Esophagus squamous epithelium (tissue), 4 donors: ENCODE measurements at regions not wholly inside any gene's neighbourhood (a gene's known extent, or its start where the extent isn't known, plus 50 kb on each side); places are given as distances from the start of the nearest gene placed in this dataset.

Experiments used
- POLR2A ChIP-seq, 4 donors: fragments of 450-650 bp; IDR thresholded peaks; one replicate each; pipeline ENCODE4 v1.6.1; 2017; ENCODE audit warnings: antibody characterized with exemption in 4 of 4, mild to moderate bottlenecking in 4 of 4, moderate library complexity in 3 of 4
- TF ChIP-seq, protein P1 (sequence below), 6 experiments: fragments of 450-650 bp in 4 of 6; fragments of 200-600 bp in 2 of 6; sonication (generic) in 2 of 6; IDR thresholded peaks; one replicate each; pipeline ENCODE4 v1.5.1; 2016 to 2019; ENCODE audit warnings: antibody characterized with exemption in 6 of 6, mild to moderate bottlenecking in 4 of 6, moderate library complexity in 4 of 6

- TF ChIP-seq, protein P1, sequence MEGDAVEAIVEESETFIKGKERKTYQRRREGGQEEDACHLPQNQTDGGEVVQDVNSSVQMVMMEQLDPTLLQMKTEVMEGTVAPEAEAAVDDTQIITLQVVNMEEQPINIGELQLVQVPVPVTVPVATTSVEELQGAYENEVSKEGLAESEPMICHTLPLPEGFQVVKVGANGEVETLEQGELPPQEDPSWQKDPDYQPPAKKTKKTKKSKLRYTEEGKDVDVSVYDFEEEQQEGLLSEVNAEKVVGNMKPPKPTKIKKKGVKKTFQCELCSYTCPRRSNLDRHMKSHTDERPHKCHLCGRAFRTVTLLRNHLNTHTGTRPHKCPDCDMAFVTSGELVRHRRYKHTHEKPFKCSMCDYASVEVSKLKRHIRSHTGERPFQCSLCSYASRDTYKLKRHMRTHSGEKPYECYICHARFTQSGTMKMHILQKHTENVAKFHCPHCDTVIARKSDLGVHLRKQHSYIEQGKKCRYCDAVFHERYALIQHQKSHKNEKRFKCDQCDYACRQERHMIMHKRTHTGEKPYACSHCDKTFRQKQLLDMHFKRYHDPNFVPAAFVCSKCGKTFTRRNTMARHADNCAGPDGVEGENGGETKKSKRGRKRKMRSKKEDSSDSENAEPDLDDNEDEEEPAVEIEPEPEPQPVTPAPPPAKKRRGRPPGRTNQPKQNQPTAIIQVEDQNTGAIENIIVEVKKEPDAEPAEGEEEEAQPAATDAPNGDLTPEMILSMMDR (IDR thresholded peaks at IDR 0.05): no peak
- TF ChIP-seq POLR2A (IDR thresholded peaks at IDR 0.05): no peak
Measured at GRCh38 chr6:156098839-156099238, 643.2 kb upstream of the NOX3 start.
